ENCODE measurements at regions not wholly inside any gene's neighbourhood (a gene's known extent, or its start where the extent isn't known, plus 50 kb on each side); places are given as distances from the start of the nearest gene placed in this dataset.
"Not testable (repeated sequence)": the region's sequence is repeated elsewhere in the genome, so short reads cannot be mapped to it uniquely, and the experiment has no call there.

DNA sequence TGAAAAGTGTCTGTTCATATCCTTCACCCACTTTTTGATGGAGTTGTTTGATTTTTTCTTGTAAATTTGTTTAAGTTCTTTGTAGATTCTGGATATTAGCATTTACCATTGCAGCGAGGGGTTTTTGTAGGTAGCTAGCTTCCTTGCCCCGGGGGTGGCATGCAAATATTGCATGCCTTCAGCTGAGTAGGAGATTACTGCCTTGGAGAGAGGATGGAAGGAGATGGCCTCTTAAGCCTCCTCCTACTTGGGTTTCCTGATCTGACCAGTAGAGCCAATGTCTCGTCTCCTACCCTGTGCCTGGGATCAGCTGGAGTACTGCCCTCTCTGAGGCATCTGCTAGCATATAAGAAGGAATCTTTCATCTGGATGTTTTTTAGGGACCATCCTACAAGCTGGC is 134.4 kb upstream of the CCND2 start:
- DNase-seq (no peak), ATAC-seq (no peak)
- H3K27me3 Mint-ChIP-seq, result no peaks in the 10 kb centered on the region
- peaks cover 96% of the 10 kb centered on the region for H3K4me1 Mint-ChIP-seq
- no peak overlapping the region for H3K4me3 Mint-ChIP-seq
- peaks cover 7% of the 10 kb centered on the region for H3K36me3 Mint-ChIP-seq (ENCODE audit: low read depth)
- H3K27ac Mint-ChIP-seq, result no peak overlapping the region
- H3K9me3 Mint-ChIP-seq, result peaks cover 4% of the 10 kb centered on the region

DNA sequence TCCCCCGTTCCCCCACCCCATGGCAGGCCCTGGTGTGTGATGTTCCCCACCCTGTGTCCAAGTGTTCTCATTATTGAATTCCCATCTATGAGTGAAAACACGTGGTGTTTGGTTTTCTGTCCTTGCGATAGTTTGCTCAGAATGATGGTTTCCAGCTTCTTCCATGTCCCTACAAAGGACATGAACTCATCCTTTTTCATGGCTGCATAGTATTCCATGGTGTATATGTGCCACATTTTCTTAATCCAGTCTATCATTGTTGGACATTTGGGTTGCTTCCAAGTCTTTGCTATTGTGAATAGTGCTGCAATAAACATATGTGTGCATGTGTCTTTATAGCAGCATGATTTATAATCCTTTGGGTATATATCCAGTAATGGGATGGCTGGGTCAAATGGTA is 135.0 kb upstream of the CCND2 start:
- not testable (repeated sequence) for DNase-seq; ATAC-seq; H3K4me3 Mint-ChIP-seq; H3K27me3 Mint-ChIP-seq; H3K36me3 Mint-ChIP-seq (ENCODE audit: low read depth); H3K27ac Mint-ChIP-seq; H3K9me3 Mint-ChIP-seq
- H3K4me1 Mint-ChIP-seq, result peaks cover 95% of the 10 kb centered on the region

DNA sequence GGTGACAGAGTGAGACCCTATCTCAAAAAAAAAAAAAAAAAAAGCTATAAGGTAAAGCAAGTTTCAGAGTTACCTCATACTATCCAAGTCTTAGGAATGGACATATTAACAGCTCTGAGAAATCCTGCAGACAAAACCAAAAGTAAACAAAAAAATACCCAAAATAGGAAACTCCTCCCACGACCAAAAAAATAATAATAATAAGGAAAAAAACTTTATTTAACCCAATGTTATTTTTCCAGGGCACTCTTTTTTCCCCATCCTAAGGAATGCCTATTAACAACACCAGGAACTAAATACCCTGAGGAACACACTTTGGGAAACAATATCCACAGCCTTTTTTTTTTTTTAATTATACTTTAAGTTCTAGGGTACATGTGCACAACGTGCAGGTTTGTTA is 135.5 kb upstream of the CCND2 start:
- no peaks in the 10 kb centered on the region for H3K27me3 Mint-ChIP-seq
- H3K9me3 Mint-ChIP-seq, result peaks cover 4% of the 10 kb centered on the region
- ATAC-seq (no peak), DNase-seq (no peak)
- no peak overlapping the region for H3K27ac Mint-ChIP-seq
- H3K4me1 Mint-ChIP-seq, result peaks cover 91% of the 10 kb centered on the region
- no peak overlapping the region for H3K4me3 Mint-ChIP-seq
- peaks cover 7% of the 10 kb centered on the region for H3K36me3 Mint-ChIP-seq (ENCODE audit: low read depth)

DNA sequence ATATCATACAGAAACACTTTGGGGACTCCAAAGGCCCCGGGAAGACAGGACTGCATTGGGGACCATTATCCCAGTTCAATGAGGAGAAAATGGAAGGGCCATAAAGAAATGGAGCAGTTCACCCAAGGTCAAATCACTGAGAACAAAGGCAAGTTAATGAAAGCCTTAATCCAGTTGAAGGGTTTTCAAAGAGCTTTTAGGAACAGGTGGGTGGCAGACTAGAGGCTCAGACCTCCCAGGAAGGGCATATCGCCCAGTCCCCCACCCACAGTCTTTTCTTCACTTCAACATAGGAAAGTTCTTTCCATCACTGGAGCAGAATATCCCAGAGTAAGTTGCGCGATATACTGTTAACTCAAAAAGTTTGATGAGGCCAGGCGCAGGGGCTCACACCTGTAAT is 136.1 kb upstream of the CCND2 start:
- DNase-seq, result no peak
- Mint-ChIP-seq H3K27me3 (no peaks in the 10 kb centered on the region), H3K4me1 (peaks cover 85% of the 10 kb centered on the region), H3K36me3 (ENCODE audit: low read depth) (peaks cover 7% of the 10 kb centered on the region), H3K27ac (peak overlapping the region; percentile 95), H3K4me3 (no peak overlapping the region), H3K9me3 (peaks cover 4% of the 10 kb centered on the region)
- no peak for ATAC-seq

DNA sequence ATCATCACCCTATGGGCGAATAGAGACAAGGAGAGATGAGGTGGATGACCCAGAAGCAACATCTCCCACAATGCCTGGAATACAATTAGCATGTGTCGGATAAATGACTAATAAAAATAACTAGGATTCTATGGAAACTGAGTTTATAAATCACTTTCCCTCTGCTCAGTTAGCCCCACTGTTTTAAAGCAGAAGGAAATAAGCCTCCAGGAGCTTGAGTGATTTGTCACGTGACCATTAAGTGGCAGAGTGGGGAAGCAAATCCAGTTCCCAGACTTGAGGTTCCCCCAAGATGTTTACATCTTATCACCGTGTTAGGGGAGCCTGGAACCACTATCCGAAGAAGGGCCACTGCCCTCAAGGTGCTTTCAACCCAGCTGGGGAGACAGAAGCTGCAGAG is 136.5 kb upstream of the CCND2 start:
- Mint-ChIP-seq H3K27me3 (no peaks in the 10 kb centered on the region), H3K9me3 (peaks cover 4% of the 10 kb centered on the region), H3K4me3 (no peak overlapping the region), H3K36me3 (ENCODE audit: low read depth) (peaks cover 7% of the 10 kb centered on the region), H3K27ac (peak overlapping the region; percentile 95), H3K4me1 (peaks cover 81% of the 10 kb centered on the region)
- DNase-seq (no peak), ATAC-seq (no peak)

DNA sequence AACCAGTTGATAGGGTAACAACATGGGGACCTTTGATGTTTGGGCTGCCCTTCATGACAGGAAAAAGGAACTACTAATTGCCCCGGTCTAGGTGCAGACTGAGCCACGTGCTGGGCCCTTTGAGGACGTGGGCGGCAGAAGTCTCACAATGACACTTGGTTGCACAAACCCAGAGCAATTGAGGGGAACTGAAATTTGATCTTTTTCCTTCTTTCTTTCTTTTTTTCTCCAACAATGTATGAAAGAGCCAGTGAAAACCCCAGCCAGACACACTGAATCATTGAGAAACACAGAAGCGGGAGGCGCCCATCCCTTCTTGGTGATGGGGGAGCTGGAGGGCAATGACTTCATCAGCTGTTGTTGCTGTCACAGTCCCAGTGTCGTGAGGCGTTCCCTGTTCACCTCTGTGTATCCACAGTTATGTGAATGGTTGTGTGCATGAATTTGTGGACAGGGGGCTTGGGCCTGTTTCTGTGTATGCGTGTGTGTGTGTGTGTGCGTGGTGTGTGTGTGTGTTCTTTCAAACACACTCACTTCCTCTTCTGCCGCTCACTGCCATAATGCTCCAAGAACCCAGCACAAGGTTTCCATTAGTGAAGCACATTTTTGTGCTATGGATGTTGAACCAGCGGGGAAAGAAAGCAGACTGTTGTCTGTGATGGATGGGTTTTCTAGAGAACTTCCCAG is 137.5 kb upstream of the CCND2 start:
- ATAC-seq, result peak; percentile 94
- DNase-seq, result peak; percentile 75
- peak overlapping the region; percentile 44 for H3K4me3 Mint-ChIP-seq
- peak overlapping the region; percentile 95 for H3K27ac Mint-ChIP-seq
- H3K4me1 Mint-ChIP-seq, result peaks cover 71% of the 10 kb centered on the region
- no peaks in the 10 kb centered on the region for H3K27me3 Mint-ChIP-seq
- H3K36me3 Mint-ChIP-seq (ENCODE audit: low read depth), result peaks cover 7% of the 10 kb centered on the region
- peaks cover 4% of the 10 kb centered on the region for H3K9me3 Mint-ChIP-seq

DNA sequence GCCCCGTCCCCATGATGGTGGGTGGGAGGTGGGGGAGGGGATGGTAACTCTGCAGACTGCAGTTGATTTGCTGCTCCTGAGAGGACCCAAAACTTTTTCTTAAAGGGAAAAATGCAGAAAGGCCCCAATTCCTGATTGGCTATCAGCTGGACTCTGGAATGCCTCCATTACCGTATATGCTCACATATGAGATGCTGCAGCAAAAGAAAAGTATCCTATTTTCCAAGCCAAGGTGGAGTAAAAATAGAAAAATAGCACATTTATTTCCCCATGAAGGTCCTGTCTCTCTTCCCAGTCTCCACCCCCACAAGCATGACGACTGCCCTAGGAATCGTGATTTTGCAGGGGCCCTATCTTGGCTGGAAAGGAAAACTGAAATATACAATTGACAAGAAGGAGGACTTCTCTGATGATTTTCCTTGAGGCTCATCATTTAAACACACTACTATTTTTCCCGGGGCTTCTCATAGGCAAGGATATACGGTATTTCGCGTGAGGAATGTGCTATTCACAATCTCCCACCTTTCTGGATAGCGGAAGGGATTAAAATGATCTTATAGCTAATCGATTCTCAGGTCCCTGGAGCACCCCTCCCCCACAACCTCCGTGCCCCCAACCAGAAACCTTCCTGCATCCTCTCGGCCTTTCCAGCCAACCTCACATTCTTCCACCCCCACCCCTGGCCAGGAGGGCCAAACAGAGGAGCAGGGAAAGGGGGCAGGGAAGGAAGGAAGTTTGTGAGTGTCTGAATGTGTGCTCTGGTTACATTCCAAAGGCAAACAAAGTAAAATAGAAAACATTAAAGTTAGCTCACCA is 138.9 kb upstream of the CCND2 start:
- Mint-ChIP-seq H3K27ac (peak overlapping the region; percentile 95), H3K27me3 (no peaks in the 10 kb centered on the region), H3K36me3 (ENCODE audit: low read depth) (peaks cover 8% of the 10 kb centered on the region), H3K9me3 (peaks cover 4% of the 10 kb centered on the region), H3K4me1 (peaks cover 57% of the 10 kb centered on the region), H3K4me3 (no peak overlapping the region)
- DNase-seq (no peak), ATAC-seq (no peak)

DNA sequence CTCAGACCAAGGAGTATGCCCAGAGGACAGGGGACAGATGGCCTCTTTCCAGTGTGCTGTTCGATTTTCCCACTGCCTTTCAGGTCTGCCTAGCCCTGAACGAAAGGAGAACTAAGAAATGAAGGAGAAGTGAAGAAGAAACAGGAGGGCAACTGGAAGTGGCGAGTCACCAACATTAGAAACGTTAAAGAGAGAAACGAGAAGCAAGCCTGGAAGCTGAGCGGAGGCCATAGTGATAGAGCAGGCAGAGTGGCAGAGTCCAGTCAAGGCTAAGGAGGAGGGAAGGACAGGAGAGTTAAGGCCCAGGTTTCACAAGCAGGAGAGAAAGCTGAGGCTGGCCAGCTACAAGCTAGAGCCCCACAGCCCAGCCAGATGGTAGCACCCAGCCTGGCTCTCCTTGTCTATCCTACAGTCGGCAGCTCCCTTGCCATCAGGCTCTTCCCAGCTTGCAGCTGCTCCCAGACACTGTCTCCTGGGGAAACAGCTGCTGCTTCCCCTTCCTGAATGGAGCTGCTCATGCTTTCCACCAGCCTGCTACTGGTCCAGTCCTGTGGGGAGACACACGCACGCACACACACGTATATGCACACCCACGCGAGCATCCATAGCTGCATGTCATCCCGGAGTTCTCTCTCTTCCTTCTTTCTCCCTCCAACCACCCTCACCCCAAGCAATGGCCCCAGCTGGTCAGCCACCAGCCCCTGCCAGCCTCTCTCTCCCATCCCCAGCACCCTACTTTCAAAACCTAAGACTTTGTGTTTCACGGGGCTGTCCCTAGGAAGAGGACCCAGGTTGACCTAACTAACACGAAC is 139.7 kb upstream of the CCND2 start:
- Mint-ChIP-seq H3K27ac (peak overlapping the region; percentile 6), H3K36me3 (ENCODE audit: low read depth) (peaks cover 6% of the 10 kb centered on the region), H3K4me1 (peaks cover 49% of the 10 kb centered on the region), H3K9me3 (peaks cover 4% of the 10 kb centered on the region), H3K4me3 (no peak overlapping the region), H3K27me3 (no peaks in the 10 kb centered on the region)
- DNase-seq (no peak), ATAC-seq (no peak)

DNA sequence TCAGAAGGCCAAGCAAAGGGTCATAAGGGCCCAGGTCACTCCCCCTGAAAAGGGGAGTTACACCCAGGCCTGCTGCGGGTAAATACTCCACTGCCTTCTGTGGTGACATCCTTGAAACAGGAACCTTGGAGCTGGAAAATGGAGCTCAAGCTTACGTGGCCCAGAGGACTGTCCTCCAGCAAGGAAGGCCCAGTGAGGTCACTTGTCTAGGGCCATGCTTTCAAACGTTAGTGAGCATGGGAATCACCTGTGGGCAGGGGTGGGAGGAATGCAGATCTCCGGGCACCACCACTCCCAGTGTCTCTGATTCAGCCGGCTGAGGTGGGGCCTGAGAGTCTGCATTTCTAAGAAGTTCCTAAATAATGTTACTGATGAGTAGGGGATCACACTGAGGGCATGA is 140.5 kb upstream of the CCND2 start:
- no peaks in the 10 kb centered on the region for H3K27me3 Mint-ChIP-seq
- H3K4me3 Mint-ChIP-seq, result no peak overlapping the region
- ATAC-seq (no peak), DNase-seq (no peak)
- no peak overlapping the region for H3K27ac Mint-ChIP-seq
- peaks cover 6% of the 10 kb centered on the region for H3K36me3 Mint-ChIP-seq (ENCODE audit: low read depth)
- H3K9me3 Mint-ChIP-seq, result peaks cover 4% of the 10 kb centered on the region
- H3K4me1 Mint-ChIP-seq, result peaks cover 45% of the 10 kb centered on the region

DNA sequence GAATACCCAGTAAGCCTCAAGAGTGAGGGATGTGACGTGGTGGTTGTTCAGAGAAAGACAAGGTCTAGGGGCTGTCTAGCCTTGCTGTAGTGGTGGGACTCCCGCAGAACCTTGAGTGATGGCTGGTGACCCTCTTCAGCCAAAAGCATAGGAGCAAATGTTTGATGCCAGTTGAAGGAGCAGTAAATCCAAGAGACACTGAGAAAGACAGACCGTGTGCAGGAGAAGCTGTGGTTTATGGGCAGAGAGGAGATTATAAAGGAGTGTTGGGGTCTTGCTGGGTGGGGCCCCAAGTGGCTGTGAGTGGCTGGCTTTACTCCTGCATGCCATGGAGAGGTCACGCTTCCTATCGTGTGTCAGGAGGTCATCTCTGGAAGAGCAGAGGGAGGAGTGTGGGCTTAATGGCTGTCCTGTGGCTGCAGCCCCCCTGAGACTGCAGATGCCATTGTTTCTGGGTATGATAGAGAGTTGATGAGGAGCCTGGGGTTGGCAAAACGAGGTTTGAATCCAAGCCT is 152.0 kb upstream of the CCND2 start:
- DNase-seq (no peak), ATAC-seq (no peak)
- Mint-ChIP-seq H3K36me3 (ENCODE audit: low read depth) (no peaks in the 10 kb centered on the region), H3K27me3 (no peaks in the 10 kb centered on the region), H3K27ac (no peak overlapping the region), H3K9me3 (no peaks in the 10 kb centered on the region), H3K4me1 (peaks cover 51% of the 10 kb centered on the region), H3K4me3 (no peak overlapping the region)

DNA sequence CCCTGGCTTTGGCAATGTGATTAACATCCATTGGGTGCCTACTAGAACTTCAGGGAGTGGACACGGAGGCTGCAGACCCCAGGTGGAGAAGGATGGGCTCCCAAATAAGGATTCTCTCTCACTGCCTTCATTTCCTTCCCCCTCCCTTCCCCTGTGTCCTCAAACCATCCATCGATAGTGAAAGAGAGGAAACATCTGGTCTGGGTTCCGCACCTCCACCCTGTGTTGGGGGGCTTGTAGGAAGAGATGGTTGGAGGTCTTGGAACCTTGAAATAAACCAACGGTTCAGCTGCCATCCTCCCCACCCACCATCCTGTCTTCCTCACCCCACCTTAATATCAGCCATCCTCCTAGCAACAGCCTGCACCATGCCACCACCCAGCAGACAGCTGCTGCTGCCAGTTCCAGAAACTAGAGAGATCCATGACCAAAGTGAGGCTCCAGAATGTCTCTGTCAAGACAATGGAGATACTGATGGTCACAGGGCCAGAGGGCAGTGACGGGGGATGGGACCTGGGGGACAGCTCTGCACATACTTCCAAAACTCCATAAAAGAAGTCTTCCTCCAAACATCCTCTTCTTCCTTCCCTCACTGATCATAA is 153.1 kb upstream of the CCND2 start:
- H3K4me3 Mint-ChIP-seq, result no peak overlapping the region
- DNase-seq (no peak), ATAC-seq (no peak)
- H3K27ac Mint-ChIP-seq, result peak overlapping the region; percentile 43
- H3K4me1 Mint-ChIP-seq, result peaks cover 62% of the 10 kb centered on the region
- no peaks in the 10 kb centered on the region for H3K27me3 Mint-ChIP-seq
- H3K9me3 Mint-ChIP-seq, result no peaks in the 10 kb centered on the region
- H3K36me3 Mint-ChIP-seq (ENCODE audit: low read depth), result no peaks in the 10 kb centered on the region

DNA sequence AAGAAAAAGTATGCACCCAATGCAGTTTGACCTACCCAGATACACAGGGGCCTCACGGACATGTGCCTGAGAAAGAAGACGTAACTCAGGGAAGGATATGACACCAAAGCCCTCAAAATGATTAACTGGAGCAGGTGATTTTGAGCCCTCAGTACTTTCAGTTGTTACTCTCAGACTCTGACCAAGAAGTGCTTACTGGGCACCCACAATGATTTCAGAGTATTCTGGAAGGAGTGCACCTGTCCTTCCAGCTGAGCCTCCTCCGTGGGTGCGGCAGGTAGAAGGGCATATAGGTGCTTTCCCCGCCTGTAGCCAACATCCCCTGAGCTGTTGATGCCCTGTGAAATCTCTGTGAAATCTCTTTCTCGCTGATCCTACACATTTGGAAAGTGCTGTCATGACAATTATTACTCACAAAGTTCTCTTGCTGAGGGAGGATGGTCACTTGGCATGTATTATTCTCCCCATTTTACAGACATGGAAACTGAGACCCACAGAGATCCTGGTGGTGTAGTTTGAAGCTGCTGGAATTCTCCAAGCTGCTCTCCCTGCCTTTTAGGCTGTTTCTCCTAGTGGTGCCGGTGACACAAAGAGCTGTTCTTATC is 154.3 kb upstream of the CCND2 start:
- Mint-ChIP-seq H3K27me3 (no peaks in the 10 kb centered on the region), H3K4me3 (peak overlapping the region; percentile 65), H3K27ac (peak overlapping the region; percentile 89), H3K36me3 (ENCODE audit: low read depth) (no peaks in the 10 kb centered on the region), H3K4me1 (peaks cover 70% of the 10 kb centered on the region), H3K9me3 (no peaks in the 10 kb centered on the region)
- ATAC-seq (peak; percentile 74), DNase-seq (no peak)

DNA sequence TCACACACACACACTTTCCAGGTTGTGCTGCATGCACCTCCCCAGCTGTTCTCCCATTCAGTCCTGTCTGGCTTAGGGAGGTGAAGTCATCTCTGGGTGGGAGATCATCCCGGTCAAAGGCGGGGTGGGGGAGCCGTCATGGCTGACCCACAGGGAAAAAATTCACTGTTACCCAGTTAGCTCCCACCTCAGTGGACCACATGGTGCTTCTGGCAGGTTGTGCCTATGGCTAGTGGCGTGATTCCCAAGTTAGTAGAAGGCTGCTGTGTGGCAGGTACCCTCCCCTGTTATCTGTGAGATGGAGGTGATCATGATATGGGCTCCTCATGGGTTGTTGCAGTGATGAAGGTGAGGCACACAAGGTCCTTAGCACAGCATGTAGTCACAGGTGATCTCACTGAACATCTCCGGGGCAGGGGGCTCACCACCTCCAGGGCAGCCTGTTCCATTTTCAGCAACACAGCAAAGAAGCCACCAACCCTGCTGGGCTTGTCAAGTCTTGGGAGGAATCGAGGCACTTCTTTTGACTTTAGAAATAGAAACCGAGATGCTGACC is 154.9 kb upstream of the CCND2 start:
- H3K36me3 Mint-ChIP-seq (ENCODE audit: low read depth), result no peaks in the 10 kb centered on the region
- DNase-seq, result no peak
- peaks cover 67% of the 10 kb centered on the region for H3K4me1 Mint-ChIP-seq
- H3K27me3 Mint-ChIP-seq, result no peaks in the 10 kb centered on the region
- H3K27ac Mint-ChIP-seq, result peak overlapping the region; percentile 89
- ATAC-seq, result peak; percentile 12
- H3K4me3 Mint-ChIP-seq, result peak overlapping the region; percentile 65
- H3K9me3 Mint-ChIP-seq, result no peaks in the 10 kb centered on the region

All from activated naive CD8-positive, alpha-beta T cell treated with anti-CD3 and anti-CD28 coated beads, Interleukin-2, amount 50 U/mL, for 24 hours (primary cell).